ENCODE measurements at regions not wholly inside any gene's neighbourhood (a gene's known extent, or its start where the extent isn't known, plus 50 kb on each side); places are given as distances from the start of the nearest gene placed in this dataset.

- H3K4me1 ChIP-seq (ENCODE audit: control insufficient read depth in 1 of 2, insufficient read depth in 1 of 2, low read depth in 1 of 2, low read length in 1 of 2) = peaks cover 3 to 5% of the 10 kb centered on the region in 2 experiments
Observed at GRCh38 chrX:15939737-15940136, 85.1 kb upstream of the AP1S2 start.

DNA sequence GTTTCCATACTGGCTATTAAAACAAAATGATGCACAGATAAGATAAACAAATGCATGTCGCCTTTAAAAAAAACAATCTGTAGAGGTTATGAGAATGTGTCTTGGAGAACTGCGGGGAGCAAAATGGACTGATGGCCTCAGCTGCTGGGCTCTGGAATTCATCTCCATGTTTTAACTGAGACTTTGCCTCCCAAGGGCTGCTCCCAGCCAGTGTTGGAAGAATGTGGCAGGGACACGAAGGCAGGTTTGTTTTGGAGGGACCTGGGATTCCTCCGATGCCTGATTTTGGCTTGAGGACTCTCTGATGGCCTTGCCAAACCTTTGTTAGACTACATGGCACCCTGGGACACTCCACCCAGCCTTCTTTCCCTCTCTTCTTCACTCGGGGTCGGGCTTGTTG, 83.5 kb upstream of the AP1S2 start:
- Histone ChIP-seq H3K4me1 (ENCODE audit: control insufficient read depth in 1 of 2, insufficient read depth in 1 of 2, low read depth in 1 of 2, low read length in 1 of 2) (peaks cover 3 to 5% of the 10 kb centered on the region in 2 experiments), H3K36me3 (no peaks in the 10 kb centered on the region), H3K27ac (no peak overlapping the region), H3K4me3 (ENCODE audit: low read depth in 1 of 2, low read length in 1 of 2) (no peak overlapping the region), H3K27me3 (no peaks in the 10 kb centered on the region), H3K9me3 (no peaks in the 10 kb centered on the region)
- TF ChIP-seq, protein P1, sequence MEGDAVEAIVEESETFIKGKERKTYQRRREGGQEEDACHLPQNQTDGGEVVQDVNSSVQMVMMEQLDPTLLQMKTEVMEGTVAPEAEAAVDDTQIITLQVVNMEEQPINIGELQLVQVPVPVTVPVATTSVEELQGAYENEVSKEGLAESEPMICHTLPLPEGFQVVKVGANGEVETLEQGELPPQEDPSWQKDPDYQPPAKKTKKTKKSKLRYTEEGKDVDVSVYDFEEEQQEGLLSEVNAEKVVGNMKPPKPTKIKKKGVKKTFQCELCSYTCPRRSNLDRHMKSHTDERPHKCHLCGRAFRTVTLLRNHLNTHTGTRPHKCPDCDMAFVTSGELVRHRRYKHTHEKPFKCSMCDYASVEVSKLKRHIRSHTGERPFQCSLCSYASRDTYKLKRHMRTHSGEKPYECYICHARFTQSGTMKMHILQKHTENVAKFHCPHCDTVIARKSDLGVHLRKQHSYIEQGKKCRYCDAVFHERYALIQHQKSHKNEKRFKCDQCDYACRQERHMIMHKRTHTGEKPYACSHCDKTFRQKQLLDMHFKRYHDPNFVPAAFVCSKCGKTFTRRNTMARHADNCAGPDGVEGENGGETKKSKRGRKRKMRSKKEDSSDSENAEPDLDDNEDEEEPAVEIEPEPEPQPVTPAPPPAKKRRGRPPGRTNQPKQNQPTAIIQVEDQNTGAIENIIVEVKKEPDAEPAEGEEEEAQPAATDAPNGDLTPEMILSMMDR (IDR thresholded peaks at IDR 0.05) = no peak

More at GRCh38 chrX:15939737-15940136, 85.1 kb upstream of the AP1S2 start:
- Histone ChIP-seq H3K4me3 (ENCODE audit: low read depth in 1 of 2, low read length in 1 of 2) (no peak overlapping the region), H3K27me3 (no peaks in the 10 kb centered on the region), H3K36me3 (no peaks in the 10 kb centered on the region), H3K27ac (peak overlapping the region; percentile 63), H3K9me3 (no peaks in the 10 kb centered on the region)
- TF ChIP-seq, protein P1 (IDR thresholded peaks at IDR 0.05) = no peak

GRCh38 chrX:15931362-15931761, 76.7 kb upstream of the AP1S2 start:
- Histone ChIP-seq H3K4me3 (ENCODE audit: low read depth in 1 of 2, low read length in 1 of 2) (no peak overlapping the region), H3K4me1 (ENCODE audit: control insufficient read depth in 1 of 2, insufficient read depth in 1 of 2, low read depth in 1 of 2, low read length in 1 of 2) (no peaks in the 10 kb centered on the region), H3K36me3 (no peaks in the 10 kb centered on the region), H3K27ac (no peak overlapping the region), H3K27me3 (no peaks in the 10 kb centered on the region), H3K9me3 (no peaks in the 10 kb centered on the region)
- TF ChIP-seq, protein P1 (IDR thresholded peaks at IDR 0.05) = no peak

DNA sequence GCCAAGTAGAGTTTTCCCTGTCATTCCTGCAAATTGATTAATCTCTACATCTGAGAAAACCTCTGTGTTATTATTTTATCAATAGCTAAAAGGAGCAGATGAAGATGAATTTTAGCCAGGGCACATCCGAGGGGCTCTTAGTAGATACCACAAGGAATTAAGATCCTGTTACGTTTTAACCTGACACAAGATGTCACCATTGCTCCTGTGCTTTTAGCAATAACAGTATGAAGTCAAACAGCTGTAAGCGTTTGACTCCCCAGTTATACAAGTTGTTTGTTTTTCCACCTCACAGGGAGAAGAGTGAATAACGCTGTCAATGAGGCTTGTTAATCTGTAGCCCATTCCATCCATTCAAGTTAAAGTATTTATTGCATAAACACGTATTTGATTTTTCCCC, 76.0 kb upstream of the AP1S2 start:
- Histone ChIP-seq H3K36me3 (no peaks in the 10 kb centered on the region), H3K27me3 (no peaks in the 10 kb centered on the region), H3K27ac (no peak overlapping the region), H3K9me3 (no peaks in the 10 kb centered on the region), H3K4me1 (ENCODE audit: control insufficient read depth in 1 of 2, insufficient read depth in 1 of 2, low read depth in 1 of 2, low read length in 1 of 2) (no peaks in the 10 kb centered on the region), H3K4me3 (ENCODE audit: low read depth in 1 of 2, low read length in 1 of 2) (no peak overlapping the region)
- TF ChIP-seq, protein P1 (IDR thresholded peaks at IDR 0.05) = no peak

DNA sequence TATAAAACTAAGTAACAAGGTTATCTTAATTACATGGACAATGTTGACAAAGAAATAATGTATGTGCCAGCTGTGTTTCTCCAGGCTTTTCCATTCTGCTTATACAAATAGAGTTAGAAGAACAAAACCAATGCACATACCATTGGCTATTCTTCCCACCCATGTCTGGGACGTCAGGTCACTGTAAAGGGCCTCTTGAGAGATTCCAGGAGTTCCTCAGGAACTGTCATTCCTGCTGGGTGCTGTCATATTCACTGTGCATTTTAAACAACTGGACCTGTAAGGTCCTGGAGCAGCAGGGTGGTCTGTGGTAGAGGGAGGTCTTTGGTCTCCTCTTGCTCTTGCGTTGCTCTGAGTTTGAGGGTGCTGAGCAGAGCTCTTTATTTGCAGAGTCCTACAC, 74.6 kb upstream of the AP1S2 start:
- Histone ChIP-seq H3K36me3 (no peaks in the 10 kb centered on the region), H3K27ac (no peak overlapping the region), H3K27me3 (no peaks in the 10 kb centered on the region), H3K4me1 (ENCODE audit: control insufficient read depth in 1 of 2, insufficient read depth in 1 of 2, low read depth in 1 of 2, low read length in 1 of 2) (no peaks in the 10 kb centered on the region), H3K9me3 (no peaks in the 10 kb centered on the region), H3K4me3 (ENCODE audit: low read depth in 1 of 2, low read length in 1 of 2) (no peak overlapping the region)
- TF ChIP-seq, protein P1 (IDR thresholded peaks at IDR 0.05) = no peak

- Histone ChIP-seq H3K36me3 (no peaks in the 10 kb centered on the region), H3K27me3 (no peaks in the 10 kb centered on the region), H3K4me3 (ENCODE audit: low read depth in 1 of 2, low read length in 1 of 2) (no peak overlapping the region), H3K4me1 (ENCODE audit: control insufficient read depth in 1 of 2, insufficient read depth in 1 of 2, low read depth in 1 of 2, low read length in 1 of 2) (no peaks in the 10 kb centered on the region), H3K9me3 (no peaks in the 10 kb centered on the region), H3K27ac (no peak overlapping the region)
- TF ChIP-seq, protein P1 (IDR thresholded peaks at IDR 0.05) = no peak
Observed at GRCh38 chrX:15926622-15927021, 72.0 kb upstream of the AP1S2 start.

Data from neutrophil (primary cell).